HEK293 (cell line): ENCODE measurements at regions not wholly inside any gene's neighbourhood (a gene's known extent, or its start where the extent isn't known, plus 50 kb on each side); places are given as distances from the start of the nearest gene placed in this dataset.
"Not testable (repeated sequence)": the region's sequence is repeated elsewhere in the genome, so short reads cannot be mapped to it uniquely, and the experiment has no call there.

Experiments
- CTCF ChIA-PET: fragments of 350-600 bp; formaldehyde crosslinking; extraction: SDS; loops from one replicate; lab custom pipeline; 2021; ENCODE audit warnings: antibody characterized with exemption; lab: Yijun Ruan, JAX
- POLR2A ChIA-PET: fragments of 300-600 bp; formaldehyde crosslinking; extraction: SDS; loops from one replicate; lab custom pipeline; 2020; ENCODE audit warnings: antibody characterized with exemption, inconsistent platforms; lab: Yijun Ruan, JAX
- H3K27ac ChIP-seq: fragments of 200-500 bp; sonication (Bioruptor generic); 2 replicates; pipeline ENCODE4 v1.5.1; 2014; ENCODE audit warnings: low read depth, low read length, control low read depth, inconsistent platforms; ENCODE audit errors: extremely low read depth
- H3K36me3 ChIP-seq, 2 experiments: fragments of 200-500 bp in 1 of 2; sonication (Bioruptor generic) in 1 of 2; 1 replicate in 1 of 2; 2 replicates in 1 of 2; pipeline ENCODE4 v1.5.1; 2014 to 2017; ENCODE audit warnings: inconsistent platforms in 2 of 2, low read length in 2 of 2; ENCODE audit not compliant: control insufficient read depth in 2 of 2, insufficient read depth in 1 of 2
- H3K4me1 ChIP-seq: fragments of 200-500 bp; sonication (Bioruptor generic); 2 replicates; pipeline ENCODE4 v1.5.1; 2014; ENCODE audit warnings: mild to moderate bottlenecking, low read length, inconsistent platforms; ENCODE audit not compliant: control insufficient read depth, insufficient read depth
- H3K4me3 ChIP-seq: 2 replicates; pipeline ENCODE4 v1.5.1; 2011; ENCODE audit warnings: low read depth, mild to moderate bottlenecking, control low read depth, low read length, moderate library complexity
- H3K9me3 ChIP-seq: fragments of 200-500 bp; sonication (Bioruptor generic); 2 replicates; pipeline ENCODE4 v1.5.1; 2014; ENCODE audit warnings: low read depth, low read length, inconsistent platforms; ENCODE audit not compliant: control insufficient read depth, insufficient read depth
- BCL11B ChIP-seq: fragments of 450-650 bp; formaldehyde crosslinking; IDR thresholded peaks from 2 replicates; pipeline ENCODE4 v1.5.1; 2016; ENCODE audit warnings: low read depth, missing biosample characterization, missing genetic modification characterization
- ELK4 ChIP-seq: IDR thresholded peaks from 2 replicates; pipeline ENCODE4 v1.6.1; 2011; ENCODE audit warnings: mild to moderate bottlenecking, low read depth, low read length, borderline replicate concordance
- KLF10 ChIP-seq: fragments of 450-650 bp; IDR thresholded peaks from 2 replicates; pipeline ENCODE4 v1.5.1; 2018; ENCODE audit warnings: missing biosample characterization, mild to moderate bottlenecking, missing genetic modification characterization
- PRDM10 ChIP-seq: fragments of 450-650 bp; formaldehyde crosslinking; IDR thresholded peaks from 2 replicates; pipeline ENCODE4 v1.5.1; 2016; ENCODE audit warnings: missing biosample characterization, missing genetic modification characterization
- YY2 ChIP-seq: fragments of 450-650 bp; formaldehyde crosslinking; IDR thresholded peaks from 2 replicates; pipeline ENCODE4 v1.5.1; 2016; ENCODE audit warnings: missing biosample characterization, missing genetic modification characterization
- ZEB2 ChIP-seq: fragments of 450-650 bp; formaldehyde crosslinking; IDR thresholded peaks from 2 replicates; pipeline ENCODE4 v1.5.1; 2016; ENCODE audit warnings: missing biosample characterization, missing genetic modification characterization
- ZFP69B ChIP-seq: fragments of 450-650 bp; formaldehyde crosslinking; IDR thresholded peaks from 2 replicates; pipeline ENCODE4 v1.5.1; 2016; ENCODE audit warnings: missing biosample characterization, missing genetic modification characterization
- ZIC2 ChIP-seq: fragments of 450-650 bp; formaldehyde crosslinking; IDR thresholded peaks from 2 replicates; pipeline ENCODE4 v1.5.1; 2016; ENCODE audit warnings: missing biosample characterization, missing genetic modification characterization
- ZNF292 ChIP-seq: fragments of 450-650 bp; formaldehyde crosslinking; IDR thresholded peaks from 2 replicates; pipeline ENCODE4 v1.5.1; 2016; ENCODE audit warnings: low read depth, missing biosample characterization, missing genetic modification characterization, borderline replicate concordance
- ZNF518A ChIP-seq: fragments of 450-650 bp; formaldehyde crosslinking; conservative IDR thresholded peaks from 2 replicates; pipeline ENCODE4 v1.5.1; 2016; ENCODE audit warnings: low read depth, missing biosample characterization, missing genetic modification characterization
- ZNF707 ChIP-seq: fragments of 450-650 bp; formaldehyde crosslinking; IDR thresholded peaks from 2 replicates; pipeline ENCODE4 v1.5.1; 2016; ENCODE audit warnings: missing biosample characterization, missing genetic modification characterization

GRCh38 chr3:75329476-75330097 lies 334.5 kb upstream of the FRG2C start (continued):
- TF ChIP-seq PRDM10 (tag by site-specific recombination) (no peak), ZFP69B (tag by site-specific recombination) (no peak), ZIC2 (no peak), ZNF707 (tag by site-specific recombination) (no peak)

DNA sequence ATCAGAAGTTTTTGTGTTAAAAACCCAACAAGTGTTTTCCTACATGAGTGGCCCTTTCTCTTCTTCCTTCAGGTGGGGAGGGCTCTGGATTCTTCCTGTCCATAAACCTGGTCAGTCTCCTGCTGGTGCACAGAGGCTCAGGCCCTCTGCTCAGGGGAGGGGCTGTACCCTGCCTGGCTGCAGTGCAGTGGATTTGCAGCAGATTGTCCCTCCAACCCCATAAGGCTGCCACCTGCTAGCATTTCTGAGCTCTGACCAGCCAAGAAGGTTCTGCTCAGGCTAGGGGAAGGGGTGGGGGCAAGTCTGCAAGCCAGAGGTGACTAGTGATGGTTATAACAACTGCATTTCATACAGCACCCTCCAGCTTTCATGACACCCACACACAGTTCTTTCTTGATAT lies 333.7 kb upstream of the FRG2C start:
- H3K4me1 ChIP-seq, H3K4me3 ChIP-seq, POLR2A ChIA-PET, CTCF ChIA-PET, H3K27ac ChIP-seq, H3K36me3 ChIP-seq, H3K9me3 ChIP-seq: not testable (repeated sequence)

DNA sequence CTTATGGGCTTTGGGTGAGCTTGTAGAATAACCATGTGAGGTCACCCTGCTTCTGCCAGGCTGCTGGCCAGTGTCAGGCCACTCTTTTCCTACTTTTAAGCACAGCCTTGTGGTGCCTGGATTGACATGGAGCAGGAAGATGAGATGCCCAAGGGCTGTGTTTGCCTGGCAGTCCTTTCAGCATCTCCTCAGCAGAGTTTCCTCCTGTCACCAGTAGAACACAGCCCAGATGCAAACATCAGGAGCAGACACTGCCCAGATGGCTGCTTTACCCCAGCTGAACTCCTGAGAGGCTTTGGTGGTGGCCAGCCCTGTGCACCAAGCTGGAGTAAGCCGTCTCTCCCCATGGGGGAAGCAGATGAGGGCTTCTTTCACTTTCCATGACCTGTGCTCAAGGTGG lies 332.0 kb upstream of the FRG2C start:
- CTCF ChIA-PET, H3K4me3 ChIP-seq, H3K9me3 ChIP-seq, H3K36me3 ChIP-seq, H3K27ac ChIP-seq, H3K4me1 ChIP-seq, POLR2A ChIA-PET: not testable (repeated sequence)

- TF ChIP-seq KLF10 (tag by site-specific recombination): no peak
- no peak for TF ChIP-seq ZNF292 (tag by site-specific recombination)
- no peak for TF ChIP-seq ELK4
- TF ChIP-seq ZNF518A: no peak
- no peak for TF ChIP-seq YY2
- no peak for TF ChIP-seq ZEB2 (tag by site-specific recombination)
- no peak for TF ChIP-seq BCL11B
Observed at GRCh38 chr3:75332794-75333193, 331.3 kb upstream of the FRG2C start.

More at GRCh38 chr3:75332794-75333193, 331.3 kb upstream of the FRG2C start:
- H3K9me3 ChIP-seq: no peaks in the 10 kb centered on the region
- POLR2A ChIA-PET: no interaction called here
- H3K36me3 ChIP-seq: no peaks in the 10 kb centered on the region
- no peak overlapping the region for H3K4me3 ChIP-seq
- CTCF ChIA-PET: no interaction called here
- H3K27ac ChIP-seq: no peak overlapping the region
- H3K4me1 ChIP-seq: no peaks in the 10 kb centered on the region
